ENCODE measurements at regions not wholly inside any gene's neighbourhood (a gene's known extent, or its start where the extent isn't known, plus 50 kb on each side); places are given as distances from the start of the nearest gene placed in this dataset.
"Not testable (repeated sequence)": the region's sequence is repeated elsewhere in the genome, so short reads cannot be mapped to it uniquely, and the experiment has no call there.

- DNase-seq: no peak
These were observed 211.5 kb upstream of the P2RY1 start for GRCh38 chr3:152623286-152623911.

- no peak for DNase-seq
These were observed 208.7 kb upstream of the P2RY1 start for GRCh38 chr3:152626226-152626625.

- no peak for DNase-seq
These were observed 206.4 kb upstream of the P2RY1 start for GRCh38 chr3:152628496-152628895.

GRCh38 chr3:152629363-152630122, 205.4 kb upstream of the P2RY1 start:
- DNase-seq: no peak

GRCh38 chr3:152635389-152635788, 199.5 kb upstream of the P2RY1 start:
- no peak for DNase-seq

GRCh38 chr3:152636651-152637050, 198.3 kb upstream of the P2RY1 start:
- no peak for DNase-seq

GRCh38 chr3:152638214-152638613, 196.7 kb upstream of the P2RY1 start:
- DNase-seq: no peak

- no peak for DNase-seq
These were observed 196.1 kb upstream of the P2RY1 start for GRCh38 chr3:152638707-152639450.

GRCh38 chr3:152641198-152641597, 193.7 kb upstream of the P2RY1 start:
- DNase-seq: no peak

- DNase-seq: no peak
These were observed 192.3 kb upstream of the P2RY1 start for GRCh38 chr3:152642658-152643057.

GRCh38 chr3:152644478-152644877, 190.5 kb upstream of the P2RY1 start:
- no peak for DNase-seq

GRCh38 chr3:152646004-152646403, 188.9 kb upstream of the P2RY1 start:
- no peak for DNase-seq

- no peak for DNase-seq
These were observed 184.8 kb upstream of the P2RY1 start for GRCh38 chr3:152650177-152650576.

- DNase-seq: not testable (repeated sequence)
These were observed 184.0 kb upstream of the P2RY1 start for GRCh38 chr3:152650923-152651322.

- no peak for DNase-seq
These were observed 178.5 kb upstream of the P2RY1 start for GRCh38 chr3:152656214-152656971.

GRCh38 chr3:152656972-152657355, 178.0 kb upstream of the P2RY1 start:
- DNase-seq: no peak

- DNase-seq: no peak
These were observed 175.8 kb upstream of the P2RY1 start for GRCh38 chr3:152658977-152659720.

GRCh38 chr3:152662157-152662556, 172.8 kb upstream of the P2RY1 start:
- no peak for DNase-seq

GRCh38 chr3:152664766-152665165, 170.2 kb upstream of the P2RY1 start:
- no peak for DNase-seq

GRCh38 chr3:152667267-152667666, 167.7 kb upstream of the P2RY1 start:
- DNase-seq: no peak

- DNase-seq: no peak
These were observed 165.4 kb upstream of the P2RY1 start for GRCh38 chr3:152669560-152669959.
